Retinal pigment epithelial cell (primary cell): ENCODE measurements at regions not wholly inside any gene's neighbourhood (a gene's known extent, or its start where the extent isn't known, plus 50 kb on each side); places are given as distances from the start of the nearest gene placed in this dataset.

ENCODE experiments used
- DNase-seq: peaks from one replicate; pipeline ENCODE4 v3.0.0-alpha.2; 2010; ENCODE audit warnings: low read depth
- H3K4me3 ChIP-seq: 2 replicates; pipeline ENCODE4 v1.5.1; 2011; ENCODE audit warnings: mild to moderate bottlenecking, low read length, control low read depth, moderate library complexity
- TF ChIP-seq, protein P1 (sequence below): conservative IDR thresholded peaks from 2 replicates; pipeline ENCODE4 v1.5.1; 2011; ENCODE audit warnings: low read depth, low read length, control low read depth, inconsistent platforms

DNA sequence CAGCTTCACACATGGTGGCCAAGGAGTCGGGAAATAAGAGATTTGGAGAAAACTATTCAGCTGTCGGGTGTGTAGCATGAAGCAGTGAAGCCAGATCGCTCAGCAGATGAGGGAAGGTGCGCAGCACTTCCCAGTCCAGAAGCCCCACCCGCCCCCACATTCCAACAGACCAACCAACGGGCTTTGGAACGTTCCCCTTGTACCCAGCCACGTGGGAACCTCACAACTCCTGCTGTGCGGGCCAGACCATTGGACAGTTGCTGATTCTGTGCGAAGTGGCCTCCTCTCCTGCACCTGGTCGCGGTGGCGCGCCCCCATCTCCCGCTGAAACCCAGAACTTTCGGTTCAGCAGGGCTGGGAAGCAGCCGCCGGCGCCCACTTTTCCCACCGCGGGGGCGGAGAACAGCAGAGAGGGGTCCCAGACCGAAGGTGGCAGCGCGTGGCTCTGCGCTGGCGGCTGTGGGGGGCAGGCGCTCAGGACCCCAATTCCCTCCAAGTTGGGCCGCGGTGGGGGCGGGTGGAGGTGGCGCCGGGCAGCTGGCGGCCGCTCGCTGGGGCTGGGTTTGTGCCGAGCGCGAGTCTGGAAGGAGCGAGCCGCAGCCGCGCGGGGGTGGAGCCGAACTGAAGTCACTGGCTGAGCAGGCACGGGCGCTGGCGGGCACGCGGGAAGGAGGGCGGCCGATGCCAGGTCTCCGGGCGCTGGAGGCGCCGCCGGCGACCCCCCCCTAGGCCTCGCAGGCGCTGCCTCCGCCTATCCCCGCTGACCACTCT is 1301.5 kb upstream of the SORCS1 start:
- no peak for DNase-seq
- H3K4me3 ChIP-seq = peak overlapping the region; percentile 53
- TF ChIP-seq, protein P1, sequence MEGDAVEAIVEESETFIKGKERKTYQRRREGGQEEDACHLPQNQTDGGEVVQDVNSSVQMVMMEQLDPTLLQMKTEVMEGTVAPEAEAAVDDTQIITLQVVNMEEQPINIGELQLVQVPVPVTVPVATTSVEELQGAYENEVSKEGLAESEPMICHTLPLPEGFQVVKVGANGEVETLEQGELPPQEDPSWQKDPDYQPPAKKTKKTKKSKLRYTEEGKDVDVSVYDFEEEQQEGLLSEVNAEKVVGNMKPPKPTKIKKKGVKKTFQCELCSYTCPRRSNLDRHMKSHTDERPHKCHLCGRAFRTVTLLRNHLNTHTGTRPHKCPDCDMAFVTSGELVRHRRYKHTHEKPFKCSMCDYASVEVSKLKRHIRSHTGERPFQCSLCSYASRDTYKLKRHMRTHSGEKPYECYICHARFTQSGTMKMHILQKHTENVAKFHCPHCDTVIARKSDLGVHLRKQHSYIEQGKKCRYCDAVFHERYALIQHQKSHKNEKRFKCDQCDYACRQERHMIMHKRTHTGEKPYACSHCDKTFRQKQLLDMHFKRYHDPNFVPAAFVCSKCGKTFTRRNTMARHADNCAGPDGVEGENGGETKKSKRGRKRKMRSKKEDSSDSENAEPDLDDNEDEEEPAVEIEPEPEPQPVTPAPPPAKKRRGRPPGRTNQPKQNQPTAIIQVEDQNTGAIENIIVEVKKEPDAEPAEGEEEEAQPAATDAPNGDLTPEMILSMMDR = no peak

GRCh38 chr10:108462005-108462404 is 1297.5 kb upstream of the SORCS1 start:
- H3K4me3 ChIP-seq = no peak overlapping the region
- DNase-seq = no peak
- TF ChIP-seq, protein P1 = no peak

GRCh38 chr10:108454793-108455192 is 1290.3 kb upstream of the SORCS1 start:
- DNase-seq = no peak
- TF ChIP-seq, protein P1 = no peak
- no peak overlapping the region for H3K4me3 ChIP-seq

DNA sequence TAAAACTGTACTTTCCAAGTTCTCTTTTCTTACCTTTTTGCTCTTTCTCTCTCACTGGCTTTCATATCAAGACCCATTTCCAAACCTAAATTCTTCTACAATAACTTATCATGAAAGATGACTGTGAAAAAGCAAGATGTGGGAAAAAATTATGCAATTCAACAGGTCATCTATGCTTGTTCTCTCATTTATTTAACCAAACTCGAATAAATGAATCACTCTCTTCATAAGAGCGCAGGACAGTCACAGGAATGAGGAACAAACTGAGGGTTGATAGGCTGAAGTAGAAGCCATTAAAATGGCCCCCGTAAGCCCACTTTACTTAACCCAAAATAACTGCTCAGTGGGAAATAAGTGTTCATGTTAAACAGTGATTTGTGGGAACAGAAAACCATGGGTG is 1289.7 kb upstream of the SORCS1 start:
- H3K4me3 ChIP-seq = no peak overlapping the region
- DNase-seq = no peak
- TF ChIP-seq, protein P1 = no peak

DNA sequence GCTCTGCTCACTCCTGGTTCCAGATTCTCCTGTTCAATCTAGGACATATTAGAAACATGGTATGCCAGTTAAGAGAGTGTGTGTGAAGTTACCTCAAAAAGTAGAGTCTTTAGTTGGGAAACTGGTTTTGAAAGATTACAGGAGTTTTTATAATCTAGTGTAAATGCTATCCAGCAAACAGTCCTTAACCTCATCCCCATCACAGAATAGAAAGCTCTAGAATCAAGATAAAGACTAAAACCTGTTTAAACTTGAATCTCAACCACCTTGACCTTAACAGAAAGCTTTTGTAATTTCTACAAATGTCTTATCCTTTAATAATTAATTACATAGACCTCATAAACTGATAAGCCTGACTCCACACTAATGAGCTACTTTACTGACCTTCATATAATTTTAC is 1288.7 kb upstream of the SORCS1 start:
- DNase-seq = no peak
- H3K4me3 ChIP-seq = no peak overlapping the region
- TF ChIP-seq, protein P1 = no peak

GRCh38 chr10:108452533-108452932 is 1288.0 kb upstream of the SORCS1 start:
- peak; percentile 62 for DNase-seq
- TF ChIP-seq, protein P1 = no peak
- H3K4me3 ChIP-seq = no peak overlapping the region

DNA sequence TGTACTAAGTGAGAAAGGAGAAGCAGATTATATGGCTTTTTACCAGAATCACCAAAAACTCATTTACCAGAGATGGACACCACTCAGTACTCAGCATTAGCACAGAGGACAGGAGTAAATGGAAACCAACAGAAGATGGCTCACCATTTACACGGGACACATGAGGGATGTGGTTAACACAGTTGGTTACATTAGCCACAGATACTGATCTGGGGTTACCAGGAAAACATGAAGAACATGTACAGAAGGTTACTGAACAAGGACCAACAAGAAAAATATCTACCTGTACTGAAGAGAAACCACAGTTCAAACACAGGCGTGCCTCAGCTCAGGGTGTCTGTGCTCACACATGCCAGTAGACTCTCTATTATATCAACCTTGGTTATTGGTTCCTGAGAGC is 1285.8 kb upstream of the SORCS1 start:
- no peak overlapping the region for H3K4me3 ChIP-seq
- TF ChIP-seq, protein P1 = no peak
- no peak for DNase-seq
